ENCODE measurements at regions not wholly inside any gene's neighbourhood (a gene's known extent, or its start where the extent isn't known, plus 50 kb on each side); places are given as distances from the start of the nearest gene placed in this dataset.

GRCh38 chr13:50071379-50071778 lies 56.1 kb downstream of the KCNRG start:
- no peak overlapping the region for H3K4me2 ChIP-seq (ENCODE audit: low read length)
- no peak overlapping the region for H3K23ac ChIP-seq (ENCODE audit: low read length)
- H2BK5ac ChIP-seq (ENCODE audit: low read length), result no peak overlapping the region
- no peak overlapping the region for H2BK15ac ChIP-seq (replicated peaks; ENCODE audit: low read depth)
- H3K9ac ChIP-seq (ENCODE audit: low read length), result no peak overlapping the region
- peaks cover 3% of the 10 kb centered on the region for H3K79me1 ChIP-seq (ENCODE audit: low read length)
- no peaks in the 10 kb centered on the region for H3K36me3 ChIP-seq (ENCODE audit: control insufficient read depth, insufficient read depth, low read length)
- peak; percentile 1 for DNase-seq
- no peak overlapping the region for H3K56ac ChIP-seq (ENCODE audit: low read length)
- H3K79me2 ChIP-seq (ENCODE audit: control insufficient read depth, insufficient read depth, low read length), result peaks cover 7% of the 10 kb centered on the region
- H3K4me1 ChIP-seq (ENCODE audit: control insufficient read depth, low read depth, low read length), result no peaks in the 10 kb centered on the region
- no peaks in the 10 kb centered on the region for H3K27me3 ChIP-seq (ENCODE audit: insufficient read depth, low read length, poor library complexity)
- H4K8ac ChIP-seq (ENCODE audit: low read depth, low read length), result no peak overlapping the region
- H3K27ac ChIP-seq (ENCODE audit: low read depth, low read length), result no peak overlapping the region
- no peak overlapping the region for H3K4me3 ChIP-seq (ENCODE audit: low read length)
- H3K4ac ChIP-seq (ENCODE audit: low read depth, low read length), result no peak overlapping the region
- H2BK120ac ChIP-seq (ENCODE audit: low read depth, low read length), result no peak overlapping the region
- H4K5ac ChIP-seq (ENCODE audit: low read length), result no peak overlapping the region
- no peak overlapping the region for H3K18ac ChIP-seq (ENCODE audit: low read length)
- no CpG with 5 or more reads among the region's 2 CpGs for WGBS (ENCODE audit: extremely low coverage, insufficient coverage, low lambda C conversion rate)
- no peak overlapping the region for H2AK5ac ChIP-seq (ENCODE audit: low read length)

- Histone ChIP-seq H2BK120ac (ENCODE audit: low read depth, low read length) (no peak overlapping the region), H4K5ac (ENCODE audit: low read length) (no peak overlapping the region), H4K8ac (ENCODE audit: low read depth, low read length) (no peak overlapping the region), H2BK15ac (replicated peaks; ENCODE audit: low read depth) (no peak overlapping the region), H3K4ac (ENCODE audit: low read depth, low read length) (no peak overlapping the region), H3K23ac (ENCODE audit: low read length) (no peak overlapping the region), H3K27me3 (ENCODE audit: insufficient read depth, low read length, poor library complexity) (no peaks in the 10 kb centered on the region), H3K18ac (ENCODE audit: low read length) (no peak overlapping the region), H2AK5ac (ENCODE audit: low read length) (no peak overlapping the region), H3K79me1 (ENCODE audit: low read length) (peaks cover 3% of the 10 kb centered on the region), H3K79me2 (ENCODE audit: control insufficient read depth, insufficient read depth, low read length) (peaks cover 7% of the 10 kb centered on the region), H2BK5ac (ENCODE audit: low read length) (no peak overlapping the region), H3K27ac (ENCODE audit: low read depth, low read length) (no peak overlapping the region), H3K4me2 (ENCODE audit: low read length) (no peak overlapping the region), H3K9ac (ENCODE audit: low read length) (no peak overlapping the region), H3K4me3 (ENCODE audit: low read length) (no peak overlapping the region), H3K36me3 (ENCODE audit: control insufficient read depth, insufficient read depth, low read length) (no peaks in the 10 kb centered on the region), H3K56ac (ENCODE audit: low read length) (no peak overlapping the region), H3K4me1 (ENCODE audit: control insufficient read depth, low read depth, low read length) (no peaks in the 10 kb centered on the region)
- no peak for DNase-seq
Measured at GRCh38 chr13:50072676-50073075, 57.4 kb downstream of the KCNRG start.

GRCh38 chr13:50073340-50073739 lies 58.1 kb downstream of the KCNRG start:
- H3K23ac ChIP-seq (ENCODE audit: low read length), result no peak overlapping the region
- no peak overlapping the region for H3K18ac ChIP-seq (ENCODE audit: low read length)
- H2BK120ac ChIP-seq (ENCODE audit: low read depth, low read length), result no peak overlapping the region
- H3K4me2 ChIP-seq (ENCODE audit: low read length), result no peak overlapping the region
- H2BK15ac ChIP-seq (replicated peaks; ENCODE audit: low read depth), result no peak overlapping the region
- no peak overlapping the region for H2AK5ac ChIP-seq (ENCODE audit: low read length)
- no peak overlapping the region for H2BK5ac ChIP-seq (ENCODE audit: low read length)
- 100% methylated on average over 1 of the region's 1 CpG for WGBS (ENCODE audit: extremely low coverage, insufficient coverage, low lambda C conversion rate)
- H3K56ac ChIP-seq (ENCODE audit: low read length), result no peak overlapping the region
- H3K4me1 ChIP-seq (ENCODE audit: control insufficient read depth, low read depth, low read length), result no peaks in the 10 kb centered on the region
- peaks cover 9% of the 10 kb centered on the region for H3K79me2 ChIP-seq (ENCODE audit: control insufficient read depth, insufficient read depth, low read length)
- DNase-seq, result no peak
- peaks cover 3% of the 10 kb centered on the region for H3K79me1 ChIP-seq (ENCODE audit: low read length)
- no peak overlapping the region for H4K8ac ChIP-seq (ENCODE audit: low read depth, low read length)
- H3K27ac ChIP-seq (ENCODE audit: low read depth, low read length), result no peak overlapping the region
- no peak overlapping the region for H3K4ac ChIP-seq (ENCODE audit: low read depth, low read length)
- H4K5ac ChIP-seq (ENCODE audit: low read length), result no peak overlapping the region
- no peaks in the 10 kb centered on the region for H3K36me3 ChIP-seq (ENCODE audit: control insufficient read depth, insufficient read depth, low read length)
- no peak overlapping the region for H3K4me3 ChIP-seq (ENCODE audit: low read length)
- no peak overlapping the region for H3K9ac ChIP-seq (ENCODE audit: low read length)
- no peaks in the 10 kb centered on the region for H3K27me3 ChIP-seq (ENCODE audit: insufficient read depth, low read length, poor library complexity)

GRCh38 chr13:50074843-50075242 lies 59.6 kb downstream of the KCNRG start:
- WGBS (ENCODE audit: extremely low coverage, insufficient coverage, low lambda C conversion rate), result no CpG with 5 or more reads among the region's 1 CpG
- Histone ChIP-seq H2BK15ac (replicated peaks; ENCODE audit: low read depth) (no peak overlapping the region), H3K23ac (ENCODE audit: low read length) (no peak overlapping the region), H3K27ac (ENCODE audit: low read depth, low read length) (no peak overlapping the region), H3K79me2 (ENCODE audit: control insufficient read depth, insufficient read depth, low read length) (peaks cover 11% of the 10 kb centered on the region), H3K36me3 (ENCODE audit: control insufficient read depth, insufficient read depth, low read length) (no peaks in the 10 kb centered on the region), H3K4me3 (ENCODE audit: low read length) (no peak overlapping the region), H3K79me1 (ENCODE audit: low read length) (peaks cover 3% of the 10 kb centered on the region), H3K4me1 (ENCODE audit: control insufficient read depth, low read depth, low read length) (no peaks in the 10 kb centered on the region), H3K56ac (ENCODE audit: low read length) (no peak overlapping the region), H3K9ac (ENCODE audit: low read length) (no peak overlapping the region), H2AK5ac (ENCODE audit: low read length) (no peak overlapping the region), H3K18ac (ENCODE audit: low read length) (no peak overlapping the region), H2BK120ac (ENCODE audit: low read depth, low read length) (no peak overlapping the region), H3K4ac (ENCODE audit: low read depth, low read length) (no peak overlapping the region), H2BK5ac (ENCODE audit: low read length) (no peak overlapping the region), H3K4me2 (ENCODE audit: low read length) (no peak overlapping the region), H4K5ac (ENCODE audit: low read length) (no peak overlapping the region), H3K27me3 (ENCODE audit: insufficient read depth, low read length, poor library complexity) (no peaks in the 10 kb centered on the region), H4K8ac (ENCODE audit: low read depth, low read length) (no peak overlapping the region)
- DNase-seq, result no peak

- H3K27ac ChIP-seq (ENCODE audit: low read depth, low read length), result no peak overlapping the region
- H3K79me1 ChIP-seq (ENCODE audit: low read length), result peaks cover 3% of the 10 kb centered on the region
- H4K5ac ChIP-seq (ENCODE audit: low read length), result no peak overlapping the region
- H3K36me3 ChIP-seq (ENCODE audit: control insufficient read depth, insufficient read depth, low read length), result no peaks in the 10 kb centered on the region
- H2BK15ac ChIP-seq (replicated peaks; ENCODE audit: low read depth), result no peak overlapping the region
- no peak overlapping the region for H3K23ac ChIP-seq (ENCODE audit: low read length)
- H2BK5ac ChIP-seq (ENCODE audit: low read length), result no peak overlapping the region
- H2AK5ac ChIP-seq (ENCODE audit: low read length), result no peak overlapping the region
- no peak overlapping the region for H4K8ac ChIP-seq (ENCODE audit: low read depth, low read length)
- WGBS (ENCODE audit: extremely low coverage, insufficient coverage, low lambda C conversion rate), result no CpG with 5 or more reads among the region's 3 CpGs
- H3K56ac ChIP-seq (ENCODE audit: low read length), result no peak overlapping the region
- H3K4ac ChIP-seq (ENCODE audit: low read depth, low read length), result no peak overlapping the region
- peaks cover 19% of the 10 kb centered on the region for H3K79me2 ChIP-seq (ENCODE audit: control insufficient read depth, insufficient read depth, low read length)
- no peak overlapping the region for H2BK120ac ChIP-seq (ENCODE audit: low read depth, low read length)
- no peak overlapping the region for H3K9ac ChIP-seq (ENCODE audit: low read length)
- no peaks in the 10 kb centered on the region for H3K27me3 ChIP-seq (ENCODE audit: insufficient read depth, low read length, poor library complexity)
- H3K18ac ChIP-seq (ENCODE audit: low read length), result no peak overlapping the region
- no peaks in the 10 kb centered on the region for H3K4me1 ChIP-seq (ENCODE audit: control insufficient read depth, low read depth, low read length)
- no peak for DNase-seq
- no peak overlapping the region for H3K4me2 ChIP-seq (ENCODE audit: low read length)
- no peak overlapping the region for H3K4me3 ChIP-seq (ENCODE audit: low read length)
Measured at GRCh38 chr13:50075619-50076097, 60.4 kb downstream of the KCNRG start.

GRCh38 chr13:50077431-50077830 lies 62.2 kb downstream of the KCNRG start:
- no peak overlapping the region for H3K4ac ChIP-seq (ENCODE audit: low read depth, low read length)
- H3K4me2 ChIP-seq (ENCODE audit: low read length), result no peak overlapping the region
- H2BK15ac ChIP-seq (replicated peaks; ENCODE audit: low read depth), result no peak overlapping the region
- no peak overlapping the region for H3K4me3 ChIP-seq (ENCODE audit: low read length)
- no peak overlapping the region for H3K9ac ChIP-seq (ENCODE audit: low read length)
- H3K27ac ChIP-seq (ENCODE audit: low read depth, low read length), result no peak overlapping the region
- peaks cover 21% of the 10 kb centered on the region for H3K79me2 ChIP-seq (ENCODE audit: control insufficient read depth, insufficient read depth, low read length)
- no peaks in the 10 kb centered on the region for H3K36me3 ChIP-seq (ENCODE audit: control insufficient read depth, insufficient read depth, low read length)
- H3K56ac ChIP-seq (ENCODE audit: low read length), result no peak overlapping the region
- H4K8ac ChIP-seq (ENCODE audit: low read depth, low read length), result no peak overlapping the region
- no peak overlapping the region for H3K18ac ChIP-seq (ENCODE audit: low read length)
- H3K27me3 ChIP-seq (ENCODE audit: insufficient read depth, low read length, poor library complexity), result no peaks in the 10 kb centered on the region
- no peak overlapping the region for H2BK5ac ChIP-seq (ENCODE audit: low read length)
- no peak overlapping the region for H4K5ac ChIP-seq (ENCODE audit: low read length)
- H3K23ac ChIP-seq (ENCODE audit: low read length), result no peak overlapping the region
- DNase-seq, result no peak
- H3K79me1 ChIP-seq (ENCODE audit: low read length), result no peaks in the 10 kb centered on the region
- H3K4me1 ChIP-seq (ENCODE audit: control insufficient read depth, low read depth, low read length), result no peaks in the 10 kb centered on the region
- 100% methylated on average over 1 of the region's 1 CpG for WGBS (ENCODE audit: extremely low coverage, insufficient coverage, low lambda C conversion rate)
- no peak overlapping the region for H2BK120ac ChIP-seq (ENCODE audit: low read depth, low read length)
- H2AK5ac ChIP-seq (ENCODE audit: low read length), result no peak overlapping the region
